HEK293 (cell line): ENCODE measurements at regions not wholly inside any gene's neighbourhood (a gene's known extent, or its start where the extent isn't known, plus 50 kb on each side); places are given as distances from the start of the nearest gene placed in this dataset.
A peak's percentile ranks its signal among the peaks of the same experiment; 100 is the strongest.

Experiments
- EGR2 ChIP-seq: fragments of 450-650 bp; formaldehyde crosslinking; IDR thresholded peaks from 2 replicates; pipeline ENCODE4 v1.5.1; 2016; ENCODE audit warnings: low read depth, missing biosample characterization, missing genetic modification characterization
- SCRT1 ChIP-seq: fragments of 450-650 bp; formaldehyde crosslinking; IDR thresholded peaks from 2 replicates; pipeline ENCODE4 v1.5.1; 2016; ENCODE audit warnings: missing biosample characterization, missing genetic modification characterization, borderline replicate concordance
- SP2 ChIP-seq: fragments of 450-650 bp; formaldehyde crosslinking; IDR thresholded peaks from 2 replicates; pipeline ENCODE4 v1.5.1; 2016; ENCODE audit warnings: missing biosample characterization, missing genetic modification characterization
- TRIM28 ChIP-seq: IDR thresholded peaks from 2 replicates; pipeline ENCODE4 v1.6.1; 2011; ENCODE audit warnings: low read length, control low read depth, borderline replicate concordance
- ZBTB48 ChIP-seq: fragments of 450-650 bp; formaldehyde crosslinking; IDR thresholded peaks from 2 replicates; pipeline ENCODE4 v1.5.1; 2016; ENCODE audit warnings: missing biosample characterization, missing genetic modification characterization
- ZBTB7A ChIP-seq: fragments of 450-650 bp; formaldehyde crosslinking; IDR thresholded peaks from 2 replicates; pipeline ENCODE4 v1.5.1; 2016; ENCODE audit warnings: low read depth, missing biosample characterization, missing genetic modification characterization
- ZFP41 ChIP-seq: fragments of 450-650 bp; formaldehyde crosslinking; IDR thresholded peaks from 2 replicates; pipeline ENCODE4 v1.5.1; 2016; ENCODE audit warnings: missing biosample characterization, missing genetic modification characterization, borderline replicate concordance
- ZIC2 ChIP-seq: fragments of 450-650 bp; formaldehyde crosslinking; IDR thresholded peaks from 2 replicates; pipeline ENCODE4 v1.5.1; 2016; ENCODE audit warnings: missing biosample characterization, missing genetic modification characterization
- ZNF10 ChIP-seq: fragments of 450-650 bp; formaldehyde crosslinking; IDR thresholded peaks from 2 replicates; pipeline ENCODE4 v1.5.1; 2017; ENCODE audit warnings: missing biosample characterization, missing genetic modification characterization
- ZNF112 ChIP-seq: fragments of 450-650 bp; formaldehyde crosslinking; IDR thresholded peaks from 2 replicates; pipeline ENCODE4 v1.5.0; 2017; ENCODE audit warnings: missing biosample characterization, missing genetic modification characterization
- ZNF121 ChIP-seq: fragments of 450-650 bp; formaldehyde crosslinking; IDR thresholded peaks from 2 replicates; pipeline ENCODE4 v1.5.1; 2016; ENCODE audit warnings: missing biosample characterization, missing genetic modification characterization
- ZNF140 ChIP-seq: fragments of 450-650 bp; formaldehyde crosslinking; IDR thresholded peaks from 2 replicates; pipeline ENCODE4 v1.5.1; 2016; ENCODE audit warnings: missing biosample characterization, missing genetic modification characterization
- ZNF184 ChIP-seq: fragments of 450-650 bp; IDR thresholded peaks from 2 replicates; pipeline ENCODE4 v1.5.1; 2018; ENCODE audit warnings: missing biosample characterization, mild to moderate bottlenecking, missing genetic modification characterization
- ZNF19 ChIP-seq: fragments of 450-650 bp; formaldehyde crosslinking; IDR thresholded peaks from 2 replicates; pipeline ENCODE4; 2016; ENCODE audit warnings: missing biosample characterization, missing genetic modification characterization, low read depth
- ZNF248 ChIP-seq: fragments of 450-650 bp; formaldehyde crosslinking; IDR thresholded peaks from 2 replicates; pipeline ENCODE4 v1.5.1; 2017; ENCODE audit warnings: missing biosample characterization, missing genetic modification characterization
- ZNF266 ChIP-seq: fragments of 450-650 bp; formaldehyde crosslinking; IDR thresholded peaks from 2 replicates; pipeline ENCODE4 v1.5.1; 2016; ENCODE audit warnings: missing biosample characterization, missing genetic modification characterization, low read depth
- ZNF394 ChIP-seq: fragments of 450-650 bp; formaldehyde crosslinking; IDR thresholded peaks from 2 replicates; pipeline ENCODE4 v1.5.1; 2016; ENCODE audit warnings: missing biosample characterization, missing genetic modification characterization, mild to moderate bottlenecking, moderate library complexity, borderline replicate concordance
- ZNF404 ChIP-seq: fragments of 450-650 bp; formaldehyde crosslinking; IDR thresholded peaks from 2 replicates; pipeline ENCODE4 v1.5.1; 2017; ENCODE audit warnings: missing biosample characterization, missing genetic modification characterization
- ZNF529 ChIP-seq: fragments of 450-650 bp; formaldehyde crosslinking; IDR thresholded peaks from 2 replicates; pipeline ENCODE4 v1.5.1; 2017; ENCODE audit warnings: missing genetic modification characterization, missing biosample characterization; ENCODE audit not compliant: insufficient replicate concordance
- ZNF560 ChIP-seq: fragments of 450-650 bp; formaldehyde crosslinking; IDR thresholded peaks from 2 replicates; pipeline ENCODE4 v1.5.1; 2017; ENCODE audit warnings: missing biosample characterization, missing genetic modification characterization, borderline replicate concordance
- ZNF626 ChIP-seq: fragments of 450-650 bp; sonication (Bioruptor Pico); formaldehyde crosslinking; IDR thresholded peaks from 2 replicates; pipeline ENCODE4 v1.5.1; 2018; ENCODE audit warnings: missing biosample characterization, missing genetic modification characterization, inconsistent platforms
- ZNF768 ChIP-seq: fragments of 450-650 bp; formaldehyde crosslinking; IDR thresholded peaks from 2 replicates; pipeline ENCODE4 v1.5.1; 2018; ENCODE audit warnings: missing biosample characterization, mild to moderate bottlenecking, missing genetic modification characterization
- ZNF777 ChIP-seq: fragments of 450-650 bp; formaldehyde crosslinking; IDR thresholded peaks from 2 replicates; pipeline ENCODE4 v1.5.1; 2017; ENCODE audit warnings: missing biosample characterization, missing genetic modification characterization, borderline replicate concordance
- TF ChIP-seq, protein P1 (sequence below): fragments of 450-650 bp; formaldehyde crosslinking; IDR thresholded peaks from 2 replicates; pipeline ENCODE4 v1.5.1; 2016; ENCODE audit warnings: missing biosample characterization, missing genetic modification characterization, low read depth
- TF ChIP-seq, protein P2 (sequence below): fragments of 450-650 bp; formaldehyde crosslinking; IDR thresholded peaks from 2 replicates; pipeline ENCODE4 v1.5.1; 2016; ENCODE audit warnings: missing biosample characterization, missing genetic modification characterization
- TF ChIP-seq, protein P3 (sequence below): fragments of 450-650 bp; formaldehyde crosslinking; IDR thresholded peaks from 2 replicates; pipeline ENCODE4 v1.5.1; 2016; ENCODE audit warnings: missing biosample characterization, missing genetic modification characterization
- TF ChIP-seq, protein P4 (sequence below): fragments of 450-650 bp; formaldehyde crosslinking; IDR thresholded peaks from 2 replicates; pipeline ENCODE4 v1.5.1; 2016; ENCODE audit warnings: missing biosample characterization, missing genetic modification characterization
- TF ChIP-seq, protein P5 (sequence below): fragments of 450-650 bp; formaldehyde crosslinking; conservative IDR thresholded peaks from 2 replicates; pipeline ENCODE4 v1.5.1; 2016; ENCODE audit warnings: low read depth, missing biosample characterization, missing genetic modification characterization

DNA sequence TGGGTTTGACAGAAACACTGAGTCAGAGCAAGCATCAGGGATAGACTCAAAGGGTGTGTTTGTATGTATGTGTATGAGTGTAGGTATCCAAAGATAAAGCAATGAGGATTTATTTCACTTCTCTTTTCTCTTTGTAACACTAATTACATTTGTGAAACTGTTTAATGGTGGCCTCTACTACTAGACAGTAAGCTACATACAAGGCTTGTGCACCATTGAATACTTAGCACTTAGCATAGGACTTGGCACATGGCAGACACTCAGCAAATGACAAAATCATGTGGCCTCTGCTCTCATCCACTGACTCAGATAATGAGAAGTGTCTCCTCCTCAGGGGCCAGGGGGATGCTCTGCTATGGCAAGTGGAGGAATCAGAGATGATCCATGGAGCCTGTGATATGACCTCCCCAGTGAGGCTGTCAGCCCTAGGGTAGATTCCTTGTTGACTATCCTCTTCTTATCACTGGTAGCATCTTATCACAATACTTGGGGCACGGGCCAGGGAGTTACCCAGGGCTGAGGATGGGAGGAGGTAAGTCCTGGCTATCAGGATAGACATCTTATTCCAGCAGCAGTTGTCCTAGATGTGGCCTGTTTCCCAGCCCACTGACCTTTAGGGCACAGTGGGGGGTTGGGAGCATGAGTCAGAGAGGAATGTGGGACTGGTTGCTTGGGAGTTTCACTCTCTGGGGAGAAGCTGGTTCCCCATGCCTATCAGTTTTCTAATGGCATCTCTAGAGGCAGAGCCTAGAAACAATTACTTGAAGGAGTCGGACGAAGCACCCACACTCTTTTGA, 71.2 kb upstream of the HOXC13 start (continued):
- TF ChIP-seq, protein P1, sequence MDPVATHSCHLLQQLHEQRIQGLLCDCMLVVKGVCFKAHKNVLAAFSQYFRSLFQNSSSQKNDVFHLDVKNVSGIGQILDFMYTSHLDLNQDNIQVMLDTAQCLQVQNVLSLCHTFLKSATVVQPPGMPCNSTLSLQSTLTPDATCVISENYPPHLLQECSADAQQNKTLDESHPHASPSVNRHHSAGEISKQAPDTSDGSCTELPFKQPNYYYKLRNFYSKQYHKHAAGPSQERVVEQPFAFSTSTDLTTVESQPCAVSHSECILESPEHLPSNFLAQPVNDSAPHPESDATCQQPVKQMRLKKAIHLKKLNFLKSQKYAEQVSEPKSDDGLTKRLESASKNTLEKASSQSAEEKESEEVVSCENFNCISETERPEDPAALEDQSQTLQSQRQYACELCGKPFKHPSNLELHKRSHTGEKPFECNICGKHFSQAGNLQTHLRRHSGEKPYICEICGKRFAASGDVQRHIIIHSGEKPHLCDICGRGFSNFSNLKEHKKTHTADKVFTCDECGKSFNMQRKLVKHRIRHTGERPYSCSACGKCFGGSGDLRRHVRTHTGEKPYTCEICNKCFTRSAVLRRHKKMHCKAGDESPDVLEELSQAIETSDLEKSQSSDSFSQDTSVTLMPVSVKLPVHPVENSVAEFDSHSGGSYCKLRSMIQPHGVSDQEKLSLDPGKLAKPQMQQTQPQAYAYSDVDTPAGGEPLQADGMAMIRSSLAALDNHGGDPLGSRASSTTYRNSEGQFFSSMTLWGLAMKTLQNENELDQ = no peak
- TF ChIP-seq ZBTB7A (tag by site-specific recombination) (no peak), ZNF768 (tag by site-specific recombination) (no peak), ZBTB48 (tag by site-specific recombination) (no peak), ZNF777 (tag by site-specific recombination) (no peak), ZNF184 (tag by site-specific recombination) (no peak), ZNF560 (no peak), EGR2 (tag by site-specific recombination) (no peak), ZNF404 (tag by site-specific recombination) (no peak), ZNF394 (tag by site-specific recombination) (peak; percentile 84), SP2 (no peak), ZIC2 (tag by site-specific recombination) (peak; percentile 78), ZNF140 (tag by site-specific recombination) (no peak), ZFP41 (no peak), ZNF248 (tag by site-specific recombination) (no peak), ZNF121 (tag by site-specific recombination) (no peak), TRIM28 (no peak), ZNF529 (tag by site-specific recombination) (no peak), SCRT1 (no peak), ZNF266 (no peak), ZNF19 (tag by site-specific recombination) (no peak), ZNF10 (tag by site-specific recombination) (no peak), ZNF112 (tag by site-specific recombination) (no peak), ZNF626 (tag by site-specific recombination) (no peak)
- TF ChIP-seq, protein P2, sequence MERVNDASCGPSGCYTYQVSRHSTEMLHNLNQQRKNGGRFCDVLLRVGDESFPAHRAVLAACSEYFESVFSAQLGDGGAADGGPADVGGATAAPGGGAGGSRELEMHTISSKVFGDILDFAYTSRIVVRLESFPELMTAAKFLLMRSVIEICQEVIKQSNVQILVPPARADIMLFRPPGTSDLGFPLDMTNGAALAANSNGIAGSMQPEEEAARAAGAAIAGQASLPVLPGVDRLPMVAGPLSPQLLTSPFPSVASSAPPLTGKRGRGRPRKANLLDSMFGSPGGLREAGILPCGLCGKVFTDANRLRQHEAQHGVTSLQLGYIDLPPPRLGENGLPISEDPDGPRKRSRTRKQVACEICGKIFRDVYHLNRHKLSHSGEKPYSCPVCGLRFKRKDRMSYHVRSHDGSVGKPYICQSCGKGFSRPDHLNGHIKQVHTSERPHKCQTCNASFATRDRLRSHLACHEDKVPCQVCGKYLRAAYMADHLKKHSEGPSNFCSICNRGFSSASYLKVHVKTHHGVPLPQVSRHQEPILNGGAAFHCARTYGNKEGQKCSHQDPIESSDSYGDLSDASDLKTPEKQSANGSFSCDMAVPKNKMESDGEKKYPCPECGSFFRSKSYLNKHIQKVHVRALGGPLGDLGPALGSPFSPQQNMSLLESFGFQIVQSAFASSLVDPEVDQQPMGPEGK (tag by site-specific recombination) = no peak
- TF ChIP-seq, protein P3, sequence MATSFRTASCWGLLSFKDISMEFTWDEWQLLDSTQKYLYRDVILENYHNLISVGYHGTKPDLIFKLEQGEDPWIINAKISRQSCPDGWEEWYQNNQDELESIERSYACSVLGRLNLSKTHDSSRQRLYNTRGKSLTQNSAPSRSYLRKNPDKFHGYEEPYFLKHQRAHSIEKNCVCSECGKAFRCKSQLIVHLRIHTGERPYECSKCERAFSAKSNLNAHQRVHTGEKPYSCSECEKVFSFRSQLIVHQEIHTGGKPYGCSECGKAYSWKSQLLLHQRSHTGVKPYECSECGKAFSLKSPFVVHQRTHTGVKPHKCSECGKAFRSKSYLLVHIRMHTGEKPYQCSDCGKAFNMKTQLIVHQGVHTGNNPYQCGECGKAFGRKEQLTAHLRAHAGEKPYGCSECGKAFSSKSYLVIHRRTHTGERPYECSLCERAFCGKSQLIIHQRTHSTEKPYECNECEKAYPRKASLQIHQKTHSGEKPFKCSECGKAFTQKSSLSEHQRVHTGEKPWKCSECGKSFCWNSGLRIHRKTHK = no peak
- TF ChIP-seq, protein P4, sequence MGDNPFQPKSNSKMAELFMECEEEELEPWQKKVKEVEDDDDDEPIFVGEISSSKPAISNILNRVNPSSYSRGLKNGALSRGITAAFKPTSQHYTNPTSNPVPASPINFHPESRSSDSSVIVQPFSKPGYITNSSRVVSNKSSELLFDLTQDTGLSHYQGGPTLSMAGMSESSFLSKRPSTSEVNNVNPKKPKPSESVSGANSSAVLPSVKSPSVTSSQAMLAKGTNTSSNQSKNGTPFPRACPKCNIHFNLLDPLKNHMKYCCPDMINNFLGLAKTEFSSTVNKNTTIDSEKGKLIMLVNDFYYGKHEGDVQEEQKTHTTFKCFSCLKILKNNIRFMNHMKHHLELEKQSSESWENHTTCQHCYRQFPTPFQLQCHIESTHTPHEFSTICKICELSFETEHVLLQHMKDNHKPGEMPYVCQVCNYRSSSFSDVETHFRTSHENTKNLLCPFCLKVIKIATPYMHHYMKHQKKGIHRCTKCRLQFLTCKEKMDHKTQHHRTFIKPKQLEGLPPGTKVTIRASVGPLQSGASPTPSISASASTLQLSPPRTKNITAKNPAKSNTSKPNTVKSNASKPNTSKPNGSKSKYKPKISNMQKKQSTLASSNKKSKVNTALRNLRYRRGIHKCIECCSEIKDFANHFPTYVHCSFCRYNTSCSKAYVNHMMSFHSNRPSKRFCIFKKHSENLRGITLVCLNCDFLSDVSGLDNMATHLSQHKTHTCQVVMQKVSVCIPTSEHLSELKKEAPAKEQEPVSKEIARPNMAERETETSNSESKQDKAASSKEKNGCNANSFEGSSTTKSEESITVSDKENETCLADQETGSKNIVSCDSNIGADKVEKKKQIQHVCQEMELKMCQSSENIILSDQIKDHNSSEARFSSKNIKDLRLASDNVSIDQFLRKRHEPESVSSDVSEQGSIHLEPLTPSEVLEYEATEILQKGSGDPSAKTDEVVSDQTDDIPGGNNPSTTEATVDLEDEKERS = no peak
- TF ChIP-seq, protein P5, sequence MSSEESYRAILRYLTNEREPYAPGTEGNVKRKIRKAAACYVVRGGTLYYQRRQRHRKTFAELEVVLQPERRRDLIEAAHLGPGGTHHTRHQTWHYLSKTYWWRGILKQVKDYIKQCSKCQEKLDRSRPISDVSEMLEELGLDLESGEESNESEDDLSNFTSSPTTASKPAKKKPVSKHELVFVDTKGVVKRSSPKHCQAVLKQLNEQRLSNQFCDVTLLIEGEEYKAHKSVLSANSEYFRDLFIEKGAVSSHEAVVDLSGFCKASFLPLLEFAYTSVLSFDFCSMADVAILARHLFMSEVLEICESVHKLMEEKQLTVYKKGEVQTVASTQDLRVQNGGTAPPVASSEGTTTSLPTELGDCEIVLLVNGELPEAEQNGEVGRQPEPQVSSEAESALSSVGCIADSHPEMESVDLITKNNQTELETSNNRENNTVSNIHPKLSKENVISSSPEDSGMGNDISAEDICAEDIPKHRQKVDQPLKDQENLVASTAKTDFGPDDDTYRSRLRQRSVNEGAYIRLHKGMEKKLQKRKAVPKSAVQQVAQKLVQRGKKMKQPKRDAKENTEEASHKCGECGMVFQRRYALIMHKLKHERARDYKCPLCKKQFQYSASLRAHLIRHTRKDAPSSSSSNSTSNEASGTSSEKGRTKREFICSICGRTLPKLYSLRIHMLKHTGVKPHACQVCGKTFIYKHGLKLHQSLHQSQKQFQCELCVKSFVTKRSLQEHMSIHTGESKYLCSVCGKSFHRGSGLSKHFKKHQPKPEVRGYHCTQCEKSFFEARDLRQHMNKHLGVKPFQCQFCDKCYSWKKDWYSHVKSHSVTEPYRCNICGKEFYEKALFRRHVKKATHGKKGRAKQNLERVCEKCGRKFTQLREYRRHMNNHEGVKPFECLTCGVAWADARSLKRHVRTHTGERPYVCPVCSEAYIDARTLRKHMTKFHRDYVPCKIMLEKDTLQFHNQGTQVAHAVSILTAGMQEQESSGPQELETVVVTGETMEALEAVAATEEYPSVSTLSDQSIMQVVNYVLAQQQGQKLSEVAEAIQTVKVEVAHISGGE (tag by site-specific recombination) = no peak
